ENCODE measurements at regions not wholly inside any gene's neighbourhood (a gene's known extent, or its start where the extent isn't known, plus 50 kb on each side); places are given as distances from the start of the nearest gene placed in this dataset.
A peak's percentile ranks its signal among the peaks of the same experiment; 100 is the strongest.

- DNase-seq (ENCODE audit: low read depth): no peak
- H3K4me3 ChIP-seq (ENCODE audit: low read depth, low read length): no peak overlapping the region
- TF ChIP-seq, protein P1, sequence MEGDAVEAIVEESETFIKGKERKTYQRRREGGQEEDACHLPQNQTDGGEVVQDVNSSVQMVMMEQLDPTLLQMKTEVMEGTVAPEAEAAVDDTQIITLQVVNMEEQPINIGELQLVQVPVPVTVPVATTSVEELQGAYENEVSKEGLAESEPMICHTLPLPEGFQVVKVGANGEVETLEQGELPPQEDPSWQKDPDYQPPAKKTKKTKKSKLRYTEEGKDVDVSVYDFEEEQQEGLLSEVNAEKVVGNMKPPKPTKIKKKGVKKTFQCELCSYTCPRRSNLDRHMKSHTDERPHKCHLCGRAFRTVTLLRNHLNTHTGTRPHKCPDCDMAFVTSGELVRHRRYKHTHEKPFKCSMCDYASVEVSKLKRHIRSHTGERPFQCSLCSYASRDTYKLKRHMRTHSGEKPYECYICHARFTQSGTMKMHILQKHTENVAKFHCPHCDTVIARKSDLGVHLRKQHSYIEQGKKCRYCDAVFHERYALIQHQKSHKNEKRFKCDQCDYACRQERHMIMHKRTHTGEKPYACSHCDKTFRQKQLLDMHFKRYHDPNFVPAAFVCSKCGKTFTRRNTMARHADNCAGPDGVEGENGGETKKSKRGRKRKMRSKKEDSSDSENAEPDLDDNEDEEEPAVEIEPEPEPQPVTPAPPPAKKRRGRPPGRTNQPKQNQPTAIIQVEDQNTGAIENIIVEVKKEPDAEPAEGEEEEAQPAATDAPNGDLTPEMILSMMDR (conservative IDR thresholded peaks at IDR 0.05; ENCODE audit: low read depth, low read length): no peak
Observed at GRCh38 chr1:82921759-82922158, 1077.2 kb downstream of the TTLL7 start.

DNA sequence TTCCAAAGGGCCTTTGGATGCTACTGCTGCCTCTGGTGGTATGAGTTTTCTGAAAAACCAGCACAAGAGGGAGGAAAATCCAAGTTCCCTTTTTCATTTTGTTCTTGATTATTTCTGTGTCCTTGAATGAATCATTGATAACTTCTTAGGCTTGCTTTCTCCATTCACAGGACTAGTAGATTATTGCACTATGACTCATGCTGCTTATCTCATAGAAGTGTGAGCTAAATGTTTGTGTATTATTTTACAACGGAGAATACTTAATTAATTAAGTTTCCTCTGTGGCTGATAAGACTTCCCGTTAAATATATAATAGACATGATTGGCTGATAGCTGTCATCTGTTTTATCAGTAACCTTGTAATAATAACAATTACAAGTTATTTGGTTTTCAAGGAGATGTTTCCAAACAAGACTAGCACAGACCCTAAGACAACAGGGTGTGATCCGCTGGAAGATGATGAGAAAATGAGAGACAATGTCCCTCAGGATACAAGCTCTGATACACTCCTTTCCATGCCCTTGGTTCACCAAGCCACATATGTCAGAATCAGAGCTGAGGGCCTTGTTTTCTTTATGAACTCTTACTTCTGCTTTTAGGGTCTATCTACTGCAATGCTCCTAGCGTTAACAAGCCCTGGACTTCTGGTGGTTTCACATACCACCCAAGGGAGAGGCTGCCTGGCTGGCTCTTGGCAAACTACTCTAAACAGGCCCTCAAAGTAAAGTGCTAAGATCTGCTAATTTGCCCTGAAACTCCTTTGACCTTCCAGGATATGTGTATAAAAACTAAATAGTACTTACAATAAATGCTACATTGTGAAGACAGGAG lies 1078.3 kb downstream of the TTLL7 start:
- peak; percentile 6 for DNase-seq (ENCODE audit: low read depth)
- TF ChIP-seq, protein P1 (conservative IDR thresholded peaks at IDR 0.05; ENCODE audit: low read depth, low read length): no peak
- H3K4me3 ChIP-seq (ENCODE audit: low read depth, low read length): no peak overlapping the region

GRCh38 chr1:82919837-82920236 lies 1079.1 kb downstream of the TTLL7 start:
- TF ChIP-seq, protein P1 (conservative IDR thresholded peaks at IDR 0.05; ENCODE audit: low read depth, low read length): no peak
- DNase-seq (ENCODE audit: low read depth): no peak

DNA sequence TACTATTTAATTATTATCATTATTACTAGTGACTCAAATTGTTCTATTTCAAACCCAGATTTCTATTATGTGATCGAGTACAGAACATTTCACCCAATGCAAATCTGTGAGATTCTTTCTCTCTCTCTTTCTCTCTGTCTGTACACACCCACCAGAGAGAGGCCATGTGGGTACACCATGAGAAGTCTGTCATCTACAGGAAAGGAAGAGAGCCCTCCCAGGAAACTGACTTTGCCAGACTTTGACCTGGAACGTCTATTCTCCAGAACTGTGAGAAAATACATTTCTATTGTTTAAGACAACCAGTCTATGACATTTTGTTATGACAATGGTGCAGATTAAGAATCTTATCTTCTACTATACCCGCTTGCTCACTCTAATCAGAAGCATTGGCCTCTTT lies 1091.6 kb downstream of the TTLL7 start:
- DNase-seq (ENCODE audit: low read depth): no peak
- TF ChIP-seq, protein P1 (conservative IDR thresholded peaks at IDR 0.05; ENCODE audit: low read depth, low read length): no peak
- H3K4me3 ChIP-seq (ENCODE audit: low read depth, low read length): no peak overlapping the region

More at GRCh38 chr1:82919837-82920236, 1079.1 kb downstream of the TTLL7 start:
- H3K4me3 ChIP-seq (ENCODE audit: low read depth, low read length): no peak overlapping the region

DNA sequence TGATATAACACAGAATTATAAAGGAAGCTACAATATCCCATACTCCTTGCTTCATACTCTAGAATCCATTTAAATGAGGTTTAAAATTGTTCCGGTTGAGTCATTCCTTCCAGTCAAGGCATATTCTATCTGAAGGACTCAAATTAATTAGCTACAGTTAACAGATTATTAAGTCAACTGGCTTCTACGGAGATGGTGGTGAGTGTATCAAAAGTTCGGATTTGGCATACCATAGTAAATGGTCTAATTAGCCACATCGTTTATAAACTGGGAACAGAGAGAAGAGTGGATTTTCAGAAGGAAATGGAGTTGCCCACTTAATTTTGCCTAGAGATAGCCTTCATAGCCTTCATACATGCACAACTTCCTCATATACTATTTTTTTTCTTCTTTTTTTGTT lies 1095.3 kb downstream of the TTLL7 start:
- no peak overlapping the region for H3K4me3 ChIP-seq (ENCODE audit: low read depth, low read length)
- DNase-seq (ENCODE audit: low read depth): no peak
- TF ChIP-seq, protein P1 (conservative IDR thresholded peaks at IDR 0.05; ENCODE audit: low read depth, low read length): no peak

- H3K4me3 ChIP-seq (ENCODE audit: low read depth, low read length): no peak overlapping the region
- TF ChIP-seq, protein P1 (conservative IDR thresholded peaks at IDR 0.05; ENCODE audit: low read depth, low read length): no peak
- no peak for DNase-seq (ENCODE audit: low read depth)
Observed at GRCh38 chr1:82901561-82901960, 1097.4 kb downstream of the TTLL7 start.

DNA sequence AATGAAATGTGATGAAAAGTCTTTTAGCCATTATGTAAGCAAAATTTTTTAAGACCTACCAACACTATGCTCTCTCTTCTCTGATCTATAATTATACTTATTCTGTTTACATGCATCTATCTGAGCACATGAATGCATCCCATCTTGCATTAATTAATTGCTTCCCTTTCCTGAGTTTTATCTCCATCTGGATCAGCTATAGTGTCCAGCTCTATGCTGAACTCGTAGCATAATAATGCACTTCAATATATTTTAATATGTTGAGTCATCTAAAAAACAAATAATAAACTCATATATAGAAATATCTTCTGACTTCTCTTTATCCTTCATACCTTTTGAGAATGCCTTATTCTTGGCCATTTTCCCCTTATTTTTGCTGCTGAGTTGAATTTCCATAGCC lies 1097.8 kb downstream of the TTLL7 start:
- TF ChIP-seq, protein P1 (conservative IDR thresholded peaks at IDR 0.05; ENCODE audit: low read depth, low read length): no peak
- DNase-seq (ENCODE audit: low read depth): no peak
- H3K4me3 ChIP-seq (ENCODE audit: low read depth, low read length): no peak overlapping the region

All from epithelial cell of proximal tubule (primary cell).